ENCODE measurements at regions not wholly inside any gene's neighbourhood (a gene's known extent, or its start where the extent isn't known, plus 50 kb on each side); places are given as distances from the start of the nearest gene placed in this dataset.
"Not testable (repeated sequence)": the region's sequence is repeated elsewhere in the genome, so short reads cannot be mapped to it uniquely, and the experiment has no call there.

DNA sequence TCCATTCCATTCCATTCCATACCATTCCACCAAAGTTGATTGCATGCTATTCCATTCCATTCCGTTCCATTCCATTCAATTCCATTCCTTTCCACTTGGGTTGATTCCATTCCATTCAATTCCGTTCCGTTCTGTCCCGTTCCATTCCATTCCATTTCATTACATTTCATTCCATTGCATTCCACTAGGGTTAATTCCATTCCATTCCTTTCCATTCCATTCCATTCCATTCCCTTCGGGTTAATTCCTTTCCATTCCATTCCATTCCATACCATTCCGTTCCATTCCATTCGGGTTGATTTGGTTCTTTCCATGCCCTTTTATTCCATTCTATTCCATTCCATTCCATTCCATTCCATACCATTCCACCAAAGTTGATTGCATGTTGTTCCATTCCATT, 131.9 kb downstream of the CWH43 start:
- not testable (repeated sequence) for DNase-seq

DNA sequence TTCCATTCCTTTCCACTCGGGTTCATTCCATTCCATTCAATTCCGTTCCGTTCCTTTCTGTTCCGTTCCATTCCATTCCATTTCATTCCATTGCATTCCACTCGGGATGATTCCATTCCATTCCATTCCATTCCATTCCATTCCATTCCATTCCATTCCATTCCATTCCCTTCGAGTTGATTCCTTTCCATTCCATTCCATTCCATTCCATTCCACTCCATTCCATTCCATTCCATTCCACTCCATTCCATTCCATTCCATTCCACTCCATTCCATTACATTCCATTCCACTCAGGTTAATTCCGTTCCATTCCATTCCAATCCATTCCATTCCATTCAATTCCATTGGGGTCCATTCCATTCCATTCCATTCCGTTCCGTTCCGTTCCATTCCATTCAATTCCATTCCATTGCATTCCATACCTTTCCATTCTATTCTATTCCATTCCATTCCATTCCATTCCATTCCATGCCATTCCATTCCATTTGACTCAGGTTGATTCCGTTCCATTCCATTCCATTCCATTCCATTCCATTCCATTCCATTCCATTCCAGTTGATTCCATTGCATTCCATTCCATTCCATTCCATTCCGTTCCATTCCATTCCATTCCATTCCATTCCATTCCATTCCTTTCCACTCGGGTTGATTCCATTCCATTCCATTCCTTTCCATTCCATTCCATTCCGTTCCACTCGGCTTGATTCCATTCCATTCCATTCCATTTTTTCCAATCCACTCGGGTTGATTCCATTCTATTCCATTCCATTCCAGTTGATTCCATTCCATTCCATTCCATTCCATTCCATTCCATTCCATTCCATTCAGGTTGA, 132.5 kb downstream of the CWH43 start:
- DNase-seq, result not testable (repeated sequence)

DNA sequence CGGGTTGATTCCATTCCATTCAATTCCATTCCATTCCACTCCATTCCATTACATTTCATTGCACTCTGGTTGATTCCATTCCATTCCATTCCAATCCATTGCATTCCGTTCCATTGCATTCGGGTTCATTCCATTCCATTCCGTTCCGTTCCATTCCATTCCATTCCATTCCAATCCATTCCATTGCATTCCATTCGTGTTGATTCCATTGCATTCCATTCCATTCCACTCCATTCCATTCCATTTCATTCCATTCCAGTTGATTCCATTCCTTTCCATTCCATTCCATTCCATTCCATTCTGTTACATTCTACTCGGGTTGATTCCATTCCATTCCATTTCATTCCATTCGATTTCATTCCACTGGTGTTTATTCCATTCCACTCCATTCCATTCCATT, 133.3 kb downstream of the CWH43 start:
- not testable (repeated sequence) for DNase-seq

DNA sequence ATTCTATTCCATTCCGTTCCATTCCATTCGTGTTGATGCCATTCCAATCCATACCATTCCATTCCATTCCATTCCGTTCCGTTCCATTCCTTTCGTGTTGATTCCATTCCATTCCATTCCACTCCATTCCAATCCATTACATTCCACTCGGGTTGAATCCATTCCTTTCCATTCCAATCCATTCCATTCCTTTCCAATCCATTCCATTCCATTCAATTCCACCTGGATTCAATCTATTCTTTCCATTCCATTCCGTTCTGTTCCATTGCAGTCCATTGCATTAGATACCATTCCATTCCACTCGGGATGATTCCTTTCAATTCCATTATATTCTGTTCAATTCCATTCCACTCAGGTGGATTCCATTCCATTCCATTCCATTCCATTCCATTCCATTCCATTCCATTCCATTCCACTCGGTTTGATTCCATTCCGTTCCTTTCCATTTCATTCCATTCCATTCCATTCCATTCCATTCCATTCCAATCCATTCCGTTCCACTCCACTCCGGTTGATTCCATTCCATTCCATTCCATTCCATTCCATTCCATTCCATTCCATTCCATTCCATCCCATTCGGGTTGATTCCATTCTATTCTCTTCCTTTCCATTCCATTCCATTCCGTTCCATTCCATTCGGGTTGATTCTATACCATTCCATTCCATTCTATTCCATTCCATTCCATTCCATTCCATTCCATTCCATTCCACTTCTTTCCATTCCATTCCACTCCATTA, 134.1 kb downstream of the CWH43 start:
- not testable (repeated sequence) for DNase-seq

DNA sequence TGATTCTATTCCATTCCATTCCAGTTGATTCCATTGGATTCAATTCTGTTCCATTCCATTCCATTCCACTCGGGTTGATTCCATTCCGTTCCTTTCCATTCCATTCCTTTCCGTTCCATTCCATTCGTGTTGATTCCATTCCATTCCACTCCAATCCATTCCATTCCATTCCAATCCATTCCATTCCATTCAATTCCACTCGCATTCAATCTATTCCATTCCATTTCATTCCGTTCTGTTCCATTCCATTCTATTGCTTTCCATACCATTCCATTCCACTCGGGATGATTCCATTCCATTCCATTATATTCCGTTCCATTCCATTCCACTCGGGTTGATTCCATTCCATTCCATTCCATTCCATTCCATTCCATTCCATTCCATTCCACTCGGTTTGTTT, 134.7 kb downstream of the CWH43 start:
- DNase-seq, result peak; percentile 52

DNA sequence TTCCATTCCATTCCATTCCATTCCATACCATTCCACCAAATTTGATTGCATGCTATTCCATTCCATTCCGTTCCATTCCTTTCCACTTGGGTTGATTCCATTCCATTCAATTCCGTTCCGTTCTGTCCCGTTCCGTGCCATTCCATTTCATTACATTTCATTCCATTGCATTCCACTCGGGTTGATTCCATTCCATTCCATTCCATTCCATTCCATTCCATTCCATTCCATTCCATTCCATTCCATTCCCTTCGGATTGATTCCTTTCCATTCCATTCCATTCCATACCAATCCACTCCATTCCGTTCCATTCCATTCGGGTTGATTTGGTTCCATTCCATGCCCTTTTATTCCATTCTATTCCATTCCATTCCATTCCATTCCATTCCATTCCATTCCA, 140.4 kb downstream of the CWH43 start:
- DNase-seq, result not testable (repeated sequence)

DNA sequence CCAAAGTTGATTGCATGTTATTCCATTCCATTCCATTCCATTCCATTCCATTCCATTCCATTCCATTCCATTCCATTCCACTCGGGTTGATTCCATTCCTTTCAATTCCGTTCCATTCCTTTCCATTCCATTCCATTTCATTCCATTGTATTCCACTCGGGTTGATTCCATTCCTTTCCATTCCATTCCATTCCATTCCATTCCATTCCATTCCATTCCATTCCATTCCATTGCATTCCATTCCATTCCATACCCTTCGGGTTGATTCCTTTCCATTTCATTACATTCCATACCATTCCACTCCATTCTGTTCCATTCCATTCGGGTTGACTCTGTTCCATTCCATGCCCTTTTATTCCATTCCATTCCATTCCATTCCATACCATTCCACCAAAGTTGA, 140.8 kb downstream of the CWH43 start:
- not testable (repeated sequence) for DNase-seq

DNA sequence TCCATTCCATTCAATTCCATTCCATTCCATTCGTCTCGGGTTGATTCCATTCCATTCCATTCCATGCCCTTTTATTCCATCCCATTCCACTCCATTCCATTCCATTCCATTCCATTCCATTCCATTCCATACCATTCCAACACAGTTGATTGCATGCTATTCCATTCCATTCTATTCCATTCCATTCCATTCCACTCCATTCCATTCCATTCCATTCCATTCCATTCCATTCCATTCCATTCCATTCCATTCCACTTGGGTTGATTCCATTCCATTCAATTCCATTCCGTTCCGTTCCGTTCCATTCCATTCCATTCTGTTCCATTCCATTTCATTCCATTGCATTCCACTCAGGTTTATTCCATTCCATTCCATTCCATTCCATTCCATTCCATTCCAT, 143.3 kb downstream of the CWH43 start:
- DNase-seq, result not testable (repeated sequence)

DNA sequence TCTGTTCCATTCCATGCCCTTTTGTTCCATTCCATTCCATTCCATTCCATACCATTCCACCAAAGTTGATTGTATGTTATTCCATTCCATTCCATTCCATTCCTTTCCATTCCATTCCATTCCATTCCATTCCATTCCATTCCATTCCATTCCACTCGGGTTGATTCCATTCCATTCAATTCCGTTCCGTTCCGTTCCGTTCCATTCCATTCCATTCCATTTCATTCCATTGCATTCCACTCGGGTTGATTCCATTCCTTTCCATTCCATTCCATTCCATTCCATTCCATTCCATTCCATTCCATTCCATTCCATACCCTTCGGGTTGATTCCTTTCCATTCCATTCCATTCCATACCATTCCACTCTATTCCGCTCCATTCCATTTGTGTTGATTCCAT, 143.8 kb downstream of the CWH43 start:
- not testable (repeated sequence) for DNase-seq

DNA sequence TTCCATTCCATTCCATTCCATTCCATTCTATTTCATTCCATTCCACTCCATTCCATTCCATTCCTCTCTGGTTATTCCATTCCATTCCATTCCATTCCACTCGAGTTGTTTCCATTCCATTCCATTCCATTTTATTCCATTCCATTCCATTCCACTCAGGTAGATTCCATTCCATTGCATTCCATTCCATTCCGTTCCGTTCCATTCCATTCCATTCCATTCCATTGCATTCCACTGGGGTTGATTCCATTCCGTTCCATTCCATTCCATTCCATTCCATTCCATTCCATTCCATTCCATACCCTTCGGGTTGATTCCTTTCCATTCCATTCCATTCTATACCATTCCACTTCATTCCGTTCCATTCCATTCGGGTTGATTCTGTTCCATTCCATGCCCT, 144.6 kb downstream of the CWH43 start:
- DNase-seq, result not testable (repeated sequence)

DNA sequence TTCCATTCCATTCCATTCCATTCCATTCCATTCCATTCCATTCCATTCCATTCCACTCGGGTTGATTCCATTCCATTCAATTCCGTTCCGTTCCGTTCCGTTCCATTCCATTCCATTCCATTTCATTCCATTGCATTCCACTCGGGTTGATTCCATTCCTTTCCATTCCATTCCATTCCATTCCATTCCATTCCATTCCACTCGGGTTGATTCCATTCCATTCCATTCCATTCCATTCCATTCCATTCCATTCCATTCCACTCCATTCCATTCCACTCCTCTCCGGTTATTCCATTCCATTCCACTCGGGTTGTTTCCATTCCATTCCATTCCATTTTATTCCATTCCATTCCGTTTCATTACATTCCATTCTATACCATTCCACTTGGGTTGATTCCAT, 151.0 kb downstream of the CWH43 start:
- not testable (repeated sequence) for DNase-seq

DNA sequence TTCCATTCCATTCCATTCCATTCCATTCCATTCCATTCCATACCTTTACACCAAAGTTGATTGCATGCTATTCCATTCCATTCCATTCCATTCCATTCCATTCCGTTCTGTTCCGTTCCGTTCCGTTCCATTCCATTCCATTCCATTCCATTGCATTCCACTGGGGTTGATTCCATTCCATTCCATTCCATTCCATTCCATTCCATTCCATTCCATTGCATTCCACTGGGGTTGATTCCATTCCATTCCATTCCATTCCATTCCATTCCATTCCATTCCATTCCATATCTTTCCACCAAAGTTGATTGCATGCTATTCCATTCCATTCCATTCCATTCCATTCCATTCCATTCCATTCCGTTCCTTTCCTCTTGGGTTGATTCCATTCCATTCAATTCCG, 151.9 kb downstream of the CWH43 start:
- DNase-seq, result not testable (repeated sequence)

DNA sequence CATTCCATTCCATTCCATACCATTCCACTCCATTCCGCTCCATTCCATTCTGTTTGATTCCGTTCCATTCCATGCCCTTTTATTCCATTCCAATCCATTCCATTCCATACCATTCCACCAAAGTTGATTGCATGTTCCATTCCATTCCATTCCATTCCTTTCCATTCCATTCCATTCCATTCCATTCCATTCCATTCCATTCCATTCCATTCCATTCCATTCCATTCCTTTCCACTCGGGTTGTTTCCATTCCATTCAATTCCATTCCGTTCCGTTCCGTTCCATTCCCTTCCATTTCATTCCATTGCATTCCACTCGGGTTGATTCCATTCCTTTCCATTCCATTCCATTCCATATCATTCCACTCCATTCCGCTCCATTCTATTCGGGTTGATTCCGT, 152.7 kb downstream of the CWH43 start:
- not testable (repeated sequence) for DNase-seq

DNA sequence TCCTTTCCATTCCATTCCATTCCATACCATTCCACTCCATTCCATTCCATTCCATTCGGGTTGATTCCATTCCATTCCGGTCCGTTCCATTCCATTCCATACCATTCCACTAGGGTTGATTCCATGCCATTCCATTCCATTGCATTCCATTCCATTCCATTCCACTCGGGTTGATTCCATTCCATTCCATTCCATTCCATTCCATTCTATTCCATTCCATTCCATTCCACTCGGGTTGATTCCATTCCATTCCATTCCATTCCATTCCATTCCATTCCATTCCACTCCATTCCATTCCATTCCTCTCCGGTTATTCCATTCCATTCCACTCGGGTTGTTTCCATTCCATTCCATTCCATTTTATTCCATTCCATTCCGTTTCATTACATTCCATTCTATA, 153.4 kb downstream of the CWH43 start:
- DNase-seq, result not testable (repeated sequence)

DNA sequence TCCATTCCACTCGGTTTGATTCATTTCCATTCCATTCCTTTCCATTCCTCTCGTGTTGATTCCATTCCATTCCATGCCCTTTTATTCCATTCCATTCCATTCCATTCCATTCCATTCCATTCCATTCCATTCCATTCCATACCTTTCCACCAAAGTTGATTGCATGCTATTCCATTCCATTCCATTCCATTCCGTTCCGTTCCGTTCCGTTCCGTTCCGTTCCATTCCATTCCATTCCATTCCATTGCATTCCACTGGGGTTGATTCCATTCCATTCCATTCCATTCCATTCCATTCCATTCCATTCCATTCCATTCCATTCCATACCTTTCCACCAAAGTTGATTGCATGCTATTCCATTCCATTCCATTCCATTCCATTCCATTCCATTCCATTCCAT, 154.3 kb downstream of the CWH43 start:
- not testable (repeated sequence) for DNase-seq

DNA sequence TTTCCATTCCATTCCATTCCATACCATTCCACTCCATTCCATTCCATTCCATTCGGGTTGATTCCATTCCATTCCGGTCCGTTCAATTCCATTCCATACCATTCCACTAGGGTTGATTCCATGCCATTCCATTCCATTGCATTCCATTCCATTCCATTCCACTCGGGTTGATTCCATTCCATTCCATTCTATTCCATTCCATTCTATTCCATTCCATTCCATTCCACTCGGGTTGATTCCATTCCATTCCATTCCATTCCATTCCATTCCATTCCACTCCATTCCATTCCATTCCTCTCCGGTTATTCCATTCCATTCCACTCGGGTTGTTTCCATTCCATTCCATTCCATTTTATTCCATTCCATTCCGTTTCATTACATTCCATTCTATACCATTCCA, 155.9 kb downstream of the CWH43 start:
- DNase-seq, result not testable (repeated sequence)

DNA sequence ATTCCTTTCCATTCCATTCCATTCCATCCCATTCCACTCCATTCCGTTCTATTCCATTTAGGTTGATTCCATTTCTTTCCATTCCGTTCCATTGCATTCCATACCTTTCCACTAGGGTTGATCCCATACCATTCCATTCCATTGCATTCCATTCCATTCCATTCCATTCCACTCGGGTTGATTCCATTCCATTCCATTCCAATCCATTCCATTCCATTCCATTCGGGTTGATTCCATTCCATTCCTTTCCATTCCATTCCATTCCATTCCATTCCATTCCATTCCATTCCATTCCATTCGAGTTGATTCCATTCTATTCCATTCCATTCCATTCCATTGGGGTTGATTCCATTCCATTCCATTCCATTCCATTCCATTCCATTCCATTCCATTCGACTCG, 161.1 kb downstream of the CWH43 start:
- DNase-seq, result not testable (repeated sequence)

DNA sequence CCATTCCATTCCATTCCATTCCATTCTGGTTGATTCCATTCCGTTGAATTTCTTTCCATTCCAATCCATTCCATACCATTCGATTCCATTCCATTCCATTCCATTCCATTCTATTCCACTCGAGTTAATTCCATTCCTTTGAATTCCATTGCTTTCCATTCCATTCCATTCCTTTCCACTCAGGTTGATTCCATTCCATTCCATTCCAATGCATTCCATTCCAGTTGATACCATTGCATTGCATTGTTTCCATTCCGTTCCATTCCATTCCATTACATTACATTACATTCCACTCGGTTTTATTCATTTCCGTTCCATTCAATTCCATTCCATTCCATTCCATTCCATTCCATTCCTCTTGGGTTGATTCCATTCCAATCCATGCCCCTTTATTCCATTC, 161.5 kb downstream of the CWH43 start:
- DNase-seq, result not testable (repeated sequence)

DNA sequence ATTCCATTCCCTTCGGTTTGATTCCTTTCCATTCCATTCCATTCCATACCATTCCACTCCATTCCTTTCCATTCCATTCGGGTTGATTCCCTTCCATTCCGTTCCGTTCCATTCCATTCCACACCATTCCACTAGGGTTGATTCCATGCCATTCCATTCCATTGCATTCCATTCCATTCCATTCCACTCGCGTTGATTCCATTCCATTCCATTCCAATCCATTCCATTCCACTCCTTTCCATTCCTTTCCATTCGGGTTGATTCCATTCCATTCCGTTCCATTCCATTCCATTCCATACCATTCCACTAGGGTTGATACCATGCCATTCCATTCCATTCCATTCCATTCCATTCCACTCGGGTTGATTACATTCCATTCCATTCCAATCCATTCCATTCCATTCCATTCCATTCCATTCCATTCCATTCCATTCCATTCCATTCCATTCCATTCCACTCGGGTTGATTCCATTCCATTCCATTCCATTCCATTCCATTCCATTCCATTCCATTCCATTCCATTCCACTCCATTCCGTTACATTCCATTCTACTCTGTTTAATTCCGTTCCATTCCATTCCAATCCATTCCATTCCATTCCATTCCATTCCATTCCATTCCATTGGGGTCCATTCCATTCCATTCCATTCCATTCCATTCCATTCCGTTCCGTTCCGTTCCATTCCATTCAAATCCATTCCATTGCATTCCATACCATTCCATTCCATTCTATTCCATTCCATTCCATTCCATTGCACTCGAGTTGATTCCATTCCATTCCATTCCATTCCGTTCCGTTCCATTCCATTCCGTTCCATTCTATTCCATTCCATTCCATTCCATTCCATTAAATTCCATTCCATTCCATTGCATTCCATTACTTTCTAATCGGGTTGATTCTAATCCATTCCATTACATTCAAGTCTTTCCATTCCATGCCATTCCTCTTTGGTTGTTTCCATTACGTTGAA, 163.2 kb downstream of the CWH43 start:
- peak; percentile 71 for DNase-seq

DNA sequence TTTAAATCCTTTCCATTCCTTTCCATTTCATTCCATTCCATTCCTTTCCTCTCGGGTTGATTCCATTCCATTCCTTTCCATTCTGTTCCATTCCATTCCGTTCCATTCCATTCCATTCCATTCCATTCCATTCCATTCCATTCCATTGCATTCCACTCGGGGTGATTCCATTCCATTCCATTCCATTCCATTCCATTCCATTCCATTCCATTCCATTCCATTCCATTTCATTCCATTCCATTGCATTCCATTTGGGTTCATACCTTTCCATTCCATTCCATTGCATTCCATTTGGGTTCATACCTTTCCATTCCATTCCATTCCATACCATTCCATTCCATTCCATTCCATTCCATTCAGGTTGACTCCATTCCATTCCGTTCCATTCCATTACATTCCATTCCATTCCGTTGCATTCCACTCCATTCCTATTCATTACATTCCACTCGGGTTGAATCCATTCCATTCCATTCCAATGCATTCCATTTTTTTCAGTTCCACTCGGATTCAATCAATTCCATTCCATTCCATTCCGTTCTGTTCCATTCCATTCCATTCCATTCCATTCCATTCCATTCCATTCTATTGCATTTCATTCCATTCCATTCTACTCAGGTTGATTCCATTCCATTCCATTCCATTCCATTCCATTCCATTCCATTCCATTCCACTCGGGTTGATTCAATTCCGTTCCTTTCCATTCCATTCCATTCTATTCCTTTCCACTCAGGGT, 164.4 kb downstream of the CWH43 start:
- not testable (repeated sequence) for DNase-seq

DNA sequence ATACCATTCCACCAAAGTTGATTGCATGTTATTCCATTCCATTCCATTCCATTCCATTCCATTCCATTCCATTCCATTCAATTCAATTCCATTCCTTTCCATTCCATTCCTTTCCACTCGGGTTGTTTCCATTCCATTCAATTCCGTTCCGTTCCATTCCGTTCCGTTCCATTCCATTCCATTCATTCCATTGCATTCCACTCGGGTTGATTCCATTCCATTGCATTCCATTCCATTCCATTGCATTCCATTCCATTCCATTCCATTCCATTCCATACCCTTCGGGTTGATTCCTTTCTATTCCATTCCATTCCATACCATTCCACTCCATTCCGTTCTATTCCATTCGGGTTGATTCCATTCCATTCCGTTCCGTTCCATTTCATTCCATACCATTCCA, 166.9 kb downstream of the CWH43 start:
- DNase-seq, result not testable (repeated sequence)
